OCI-LY7 (cell line): ENCODE measurements at regions not wholly inside any gene's neighbourhood (a gene's known extent, or its start where the extent isn't known, plus 50 kb on each side); places are given as distances from the start of the nearest gene placed in this dataset.

ENCODE experiments used
- BruUV-seq: library from RNA; stranded (reverse); fragments of 400-500 nt; replicated peaks from 2 replicates; lab custom pipeline; 2021; lab: Mats Ljungman, UMichigan
- CTCF ChIA-PET: fragments of 300-600 bp; sonication (Branson Sonifier 250); formaldehyde crosslinking; loops from one replicate; lab custom pipeline; 2022; ENCODE audit warnings: antibody characterized with exemption; ENCODE audit not compliant: unreplicated experiment; lab: Charles Lee
- POLR2A ChIA-PET: fragments of 300-600 bp; sonication (Branson Sonifier 250); formaldehyde crosslinking; loops from one replicate; lab custom pipeline; 2022; ENCODE audit warnings: antibody characterized with exemption; lab: Charles Lee
- DNase-seq: peaks from one replicate; pipeline ENCODE4 v3.0.0-alpha.2; 2015; ENCODE audit warnings: low spot score
- H2AFZ ChIP-seq: fragments of 200-600 bp; sonication (generic), shearing (Covaris generic); 2 replicates; pipeline ENCODE4 v1.6.1; 2014; ENCODE audit warnings: mild to moderate bottlenecking, antibody characterized with exemption, low read length, moderate library complexity
- H3K27ac ChIP-seq: fragments of 200-600 bp; sonication (generic); 2 replicates; pipeline ENCODE4 v1.5.1; 2014; ENCODE audit warnings: mixed run types, low read depth, mild to moderate bottlenecking, moderate library complexity, low read length, inconsistent platforms; ENCODE audit not compliant: poor library complexity, severe bottlenecking
- H3K36me3 ChIP-seq: fragments of 200-600 bp; sonication (generic); 2 replicates; pipeline ENCODE4 v1.6.1; 2014; ENCODE audit warnings: mild to moderate bottlenecking, antibody characterized with exemption, low read length, moderate library complexity, mixed read lengths; ENCODE audit not compliant: insufficient read depth
- H3K4me1 ChIP-seq: fragments of 200-600 bp; sonication (generic); 2 replicates; pipeline ENCODE4 v1.5.1; 2014; ENCODE audit warnings: mild to moderate bottlenecking, low read length; ENCODE audit not compliant: insufficient read depth, poor library complexity, severe bottlenecking
- H3K4me2 ChIP-seq: fragments of 200-600 bp; sonication (generic); 2 replicates; pipeline ENCODE4 v1.6.1; 2014; ENCODE audit warnings: mild to moderate bottlenecking, low read length
- H3K4me3 ChIP-seq: fragments of 200-600 bp; sonication (generic); 2 replicates; pipeline ENCODE4 v1.5.1; 2014; ENCODE audit warnings: mild to moderate bottlenecking, low read depth, low read length; ENCODE audit not compliant: poor library complexity, severe bottlenecking
- H3K79me2 ChIP-seq: fragments of 200-600 bp; sonication (generic); 2 replicates; pipeline ENCODE4 v1.6.1; 2016; ENCODE audit warnings: low read depth, mild to moderate bottlenecking, low read length, moderate library complexity, mixed read lengths; ENCODE audit not compliant: insufficient read depth
- H3K9me2 ChIP-seq: fragments of 200-600 bp; sonication (generic); 2 replicates; pipeline ENCODE4 v1.6.1; 2016; ENCODE audit warnings: mild to moderate bottlenecking, low read length, mixed read lengths; ENCODE audit not compliant: insufficient read depth
- H3K9me3 ChIP-seq: fragments of 200-600 bp; sonication (generic); 2 replicates; pipeline ENCODE4 v1.6.1; 2014; ENCODE audit warnings: mild to moderate bottlenecking, mixed run types, low read length, mixed read lengths
- H4K20me1 ChIP-seq: fragments of 200-600 bp; sonication (generic); 2 replicates; pipeline ENCODE4 v1.6.1; 2014; ENCODE audit warnings: mild to moderate bottlenecking, antibody characterized with exemption, low read length, moderate library complexity, mixed read lengths; ENCODE audit not compliant: insufficient read depth
- CTCF ChIP-seq: fragments of 200-600 bp; sonication (generic); conservative IDR thresholded peaks from 2 replicates; pipeline ENCODE4 v1.5.1; 2014; ENCODE audit warnings: mild to moderate bottlenecking, antibody characterized with exemption, low read length, moderate library complexity, mixed read lengths
- EZH2phosphoT487 ChIP-seq: fragments of 200-600 bp; sonication (generic); IDR thresholded peaks from 2 replicates; pipeline ENCODE4 v1.6.1; 2018; ENCODE audit warnings: low read depth, borderline replicate concordance, mild to moderate bottlenecking, mixed run types, antibody characterized with exemption, low read length, moderate library complexity, mixed read lengths
- intact Hi-C: fragments of 100-400 bp; cut with micrococcal nuclease; formaldehyde crosslinking; loops from one replicate; pipeline ENCODE4 v1.10.0; 2022; ENCODE audit not compliant: unreplicated experiment

GRCh38 chr3:127451321-127451720 is 139.2 kb downstream of the TPRA1 start:
- BruUV-seq = no TSS peak
- intact Hi-C loops = loop anchor here (10.0 kb wide), 1 partner anchor 467 kb away; the partner anchor contains the start of gene PLXNA1
- Histone ChIP-seq H3K4me2 (no peak overlapping the region), H3K27ac (no peak overlapping the region), H3K79me2 (no peaks in the 10 kb centered on the region), H3K4me3 (no peak overlapping the region), H3K9me3 (no peaks in the 10 kb centered on the region), H3K4me1 (no peaks in the 10 kb centered on the region), H2AFZ (no peak overlapping the region), H3K9me2 (no peaks in the 10 kb centered on the region), H4K20me1 (no peaks in the 10 kb centered on the region), H3K36me3 (no peaks in the 10 kb centered on the region)
- POLR2A ChIA-PET = no interaction called here
- DNase-seq = no peak
- CTCF ChIA-PET = no interaction called here
- TF ChIP-seq CTCF (no peak), EZH2phosphoT487 (no peak)

GRCh38 chr3:127450331-127450730 is 140.2 kb downstream of the TPRA1 start:
- intact Hi-C loops = loop anchor here (10.0 kb wide), 1 partner anchor 466 kb away; the partner anchor contains the start of gene PLXNA1
- ChIA-PET CTCF (no interaction called here), POLR2A (interaction anchor here (0.6 kb wide), 1 partner anchor 584 kb away, joined by 3 read pairs; no protein-coding TSS in a partner anchor)
- no peaks in the 10 kb centered on the region for H3K79me2 ChIP-seq
- H3K27ac ChIP-seq = no peak overlapping the region
- H3K36me3 ChIP-seq = no peaks in the 10 kb centered on the region
- no peaks in the 10 kb centered on the region for H3K9me3 ChIP-seq
- no peak for DNase-seq
- no peak overlapping the region for H2AFZ ChIP-seq
- H4K20me1 ChIP-seq = no peaks in the 10 kb centered on the region
- H3K4me1 ChIP-seq = no peaks in the 10 kb centered on the region
- no peak overlapping the region for H3K4me2 ChIP-seq
- H3K4me3 ChIP-seq = no peak overlapping the region
- no TSS peak for BruUV-seq
- H3K9me2 ChIP-seq = no peaks in the 10 kb centered on the region
- TF ChIP-seq CTCF (no peak), EZH2phosphoT487 (no peak)

- no peak overlapping the region for H3K4me2 ChIP-seq
- ChIA-PET POLR2A (no interaction called here), CTCF (interaction anchor here (0.9 kb wide), 1 partner anchor 770 kb away, joined by 4 read pairs; no protein-coding TSS in a partner anchor)
- H3K4me1 ChIP-seq = no peaks in the 10 kb centered on the region
- no peaks in the 10 kb centered on the region for H3K9me2 ChIP-seq
- no peak for TF ChIP-seq CTCF
- TF ChIP-seq EZH2phosphoT487 = no peak
- no peak for DNase-seq
- no peaks in the 10 kb centered on the region for H3K36me3 ChIP-seq
- no peak overlapping the region for H2AFZ ChIP-seq
- no TSS peak for BruUV-seq
- H4K20me1 ChIP-seq = no peaks in the 10 kb centered on the region
- no peaks in the 10 kb centered on the region for H3K79me2 ChIP-seq
- H3K9me3 ChIP-seq = no peaks in the 10 kb centered on the region
- H3K27ac ChIP-seq = no peak overlapping the region
- no peak overlapping the region for H3K4me3 ChIP-seq
- intact Hi-C loops = loop anchor here (10.0 kb wide), 1 partner anchor 465 kb away; the partner anchor contains the start of gene PLXNA1
Observed at GRCh38 chr3:127449486-127450212, 140.9 kb downstream of the TPRA1 start.
